ENCODE measurements at regions not wholly inside any gene's neighbourhood (a gene's known extent, or its start where the extent isn't known, plus 50 kb on each side); places are given as distances from the start of the nearest gene placed in this dataset.

DNA sequence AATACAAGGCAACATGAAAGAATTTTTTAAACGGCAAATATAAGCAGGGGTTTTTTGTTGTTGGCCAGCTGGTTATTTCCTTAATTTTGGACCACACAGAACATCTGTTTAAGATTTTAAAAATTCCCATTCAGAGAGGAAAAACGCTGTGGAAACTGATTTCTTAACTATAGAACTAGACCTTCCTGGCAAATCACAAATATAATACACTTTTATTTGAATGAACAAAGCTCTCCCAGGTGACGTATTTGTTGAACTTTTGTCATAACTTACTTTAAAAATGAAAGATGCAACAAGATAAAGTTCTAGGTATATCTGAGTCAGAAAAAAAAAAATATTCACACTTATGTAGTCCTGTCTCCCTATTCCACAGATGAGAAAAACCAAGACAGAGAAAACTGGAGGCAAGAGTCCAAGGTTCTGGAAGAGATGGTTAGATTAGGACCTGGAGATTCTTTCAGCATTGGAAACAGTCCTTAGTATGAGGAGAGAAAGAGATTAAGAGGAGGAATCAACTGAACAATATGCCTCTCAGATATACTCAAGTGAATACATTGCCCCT, 269.1 kb downstream of the NEBL start:
- no peaks in the 10 kb centered on the region for H3K27me3 ChIP-seq
- H3K9me3 ChIP-seq = no peaks in the 10 kb centered on the region
- H3K27ac ChIP-seq = no peak overlapping the region
- no peaks in the 10 kb centered on the region for H3K4me1 ChIP-seq
- ATAC-seq = no peak
- H3K36me3 ChIP-seq = no peaks in the 10 kb centered on the region
- 47 to 62% methylated on average over 3 of the region's 3 CpGs for WGBS, 2 donors (ENCODE audit: low coverage in 1 of 2)
- TF ChIP-seq, protein P1, sequence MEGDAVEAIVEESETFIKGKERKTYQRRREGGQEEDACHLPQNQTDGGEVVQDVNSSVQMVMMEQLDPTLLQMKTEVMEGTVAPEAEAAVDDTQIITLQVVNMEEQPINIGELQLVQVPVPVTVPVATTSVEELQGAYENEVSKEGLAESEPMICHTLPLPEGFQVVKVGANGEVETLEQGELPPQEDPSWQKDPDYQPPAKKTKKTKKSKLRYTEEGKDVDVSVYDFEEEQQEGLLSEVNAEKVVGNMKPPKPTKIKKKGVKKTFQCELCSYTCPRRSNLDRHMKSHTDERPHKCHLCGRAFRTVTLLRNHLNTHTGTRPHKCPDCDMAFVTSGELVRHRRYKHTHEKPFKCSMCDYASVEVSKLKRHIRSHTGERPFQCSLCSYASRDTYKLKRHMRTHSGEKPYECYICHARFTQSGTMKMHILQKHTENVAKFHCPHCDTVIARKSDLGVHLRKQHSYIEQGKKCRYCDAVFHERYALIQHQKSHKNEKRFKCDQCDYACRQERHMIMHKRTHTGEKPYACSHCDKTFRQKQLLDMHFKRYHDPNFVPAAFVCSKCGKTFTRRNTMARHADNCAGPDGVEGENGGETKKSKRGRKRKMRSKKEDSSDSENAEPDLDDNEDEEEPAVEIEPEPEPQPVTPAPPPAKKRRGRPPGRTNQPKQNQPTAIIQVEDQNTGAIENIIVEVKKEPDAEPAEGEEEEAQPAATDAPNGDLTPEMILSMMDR (IDR thresholded peaks at IDR 0.05) = no peak
- TF ChIP-seq POLR2A (IDR thresholded peaks at IDR 0.05) (no peak), POLR2AphosphoS5 (IDR thresholded peaks at IDR 0.05) (no peak), EP300 (IDR thresholded peaks at IDR 0.05) (no peak)
- H3K4me3 ChIP-seq = no peak overlapping the region

DNA sequence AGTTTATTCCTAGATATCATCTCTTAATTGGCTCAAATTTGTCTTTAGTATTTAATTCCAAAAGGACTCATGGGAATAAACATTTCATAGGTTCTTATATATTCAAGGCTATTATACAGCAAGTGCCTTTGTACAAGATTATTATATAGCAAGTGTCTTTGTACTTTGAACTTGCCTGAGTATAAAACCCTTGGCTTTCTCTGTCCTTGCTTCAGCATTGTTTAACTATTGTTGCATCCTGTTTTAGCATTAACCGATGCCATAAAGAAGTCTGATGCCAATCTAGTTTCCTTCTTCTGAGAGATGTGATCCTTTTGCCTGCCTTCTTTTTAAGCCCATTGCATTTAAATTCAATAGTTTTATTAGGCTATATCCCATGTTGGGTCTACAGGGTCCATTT, 270.0 kb downstream of the NEBL start:
- no peaks in the 10 kb centered on the region for H3K36me3 ChIP-seq
- TF ChIP-seq EP300 (IDR thresholded peaks at IDR 0.05) (no peak), POLR2A (IDR thresholded peaks at IDR 0.05) (no peak)
- H3K27ac ChIP-seq = no peak overlapping the region
- H3K27me3 ChIP-seq = no peaks in the 10 kb centered on the region
- no peaks in the 10 kb centered on the region for H3K4me1 ChIP-seq
- 57% methylated on average over 1 of the region's 1 CpG; no CpG with 5 or more reads in 1 of the 2 donors for WGBS, 2 donors (ENCODE audit: low coverage in 1 of 2)
- no peaks in the 10 kb centered on the region for H3K9me3 ChIP-seq
- no peak for ATAC-seq
- H3K4me3 ChIP-seq = no peak overlapping the region

DNA sequence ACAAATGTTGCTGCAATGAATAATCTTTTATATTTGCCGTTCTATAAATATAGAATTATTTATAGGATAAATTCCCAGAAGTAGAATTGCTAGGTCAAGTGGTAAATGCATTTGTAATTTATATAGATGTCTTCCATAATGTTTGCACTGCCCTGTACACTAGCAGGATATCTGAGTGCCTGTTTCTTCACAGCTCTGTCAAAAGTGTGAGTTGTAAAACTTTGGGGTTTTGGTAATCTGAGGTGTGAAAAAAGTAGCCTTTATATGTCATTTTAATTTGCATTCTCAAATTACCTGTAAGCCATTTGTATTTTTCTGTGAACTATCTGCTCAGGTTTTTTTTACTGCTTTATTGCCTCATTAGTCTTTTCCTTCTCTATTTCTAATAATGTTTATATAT, 271.2 kb downstream of the NEBL start:
- ATAC-seq = no peak
- WGBS, 2 donors (ENCODE audit: low coverage in 1 of 2) = 14 to 19% methylated on average over 1 of the region's 1 CpG
- no peaks in the 10 kb centered on the region for H3K27me3 ChIP-seq
- H3K36me3 ChIP-seq = no peaks in the 10 kb centered on the region
- H3K4me3 ChIP-seq = no peak overlapping the region
- TF ChIP-seq, protein P1 (IDR thresholded peaks at IDR 0.05) = no peak
- TF ChIP-seq POLR2A (IDR thresholded peaks at IDR 0.05) (no peak), POLR2AphosphoS5 (IDR thresholded peaks at IDR 0.05) (no peak), EP300 (IDR thresholded peaks at IDR 0.05) (no peak)
- H3K9me3 ChIP-seq = no peaks in the 10 kb centered on the region
- H3K27ac ChIP-seq = no peak overlapping the region
- H3K4me1 ChIP-seq = no peaks in the 10 kb centered on the region

DNA sequence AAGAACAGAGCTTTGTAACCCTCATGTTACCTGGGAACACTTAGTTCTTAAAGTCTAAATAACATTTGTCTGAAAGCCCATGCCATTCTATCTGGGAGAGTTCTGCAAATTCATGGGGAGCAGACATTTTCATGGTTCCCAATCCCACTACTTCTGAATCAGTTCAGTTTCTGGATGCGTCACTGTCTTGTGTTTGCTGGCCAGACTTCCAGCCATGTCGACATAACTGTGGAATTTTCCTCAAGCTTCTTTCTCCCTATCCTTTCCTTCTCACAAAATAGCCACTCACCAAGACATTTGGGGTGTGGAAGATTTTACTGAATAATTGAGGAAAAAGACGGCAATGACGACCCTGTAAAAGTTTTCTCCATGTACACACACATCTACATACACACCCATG, 272.5 kb downstream of the NEBL start:
- no peak overlapping the region for H3K27ac ChIP-seq
- 80 to 82% methylated on average over 2 to 4 of the region's 4 CpGs for WGBS, 2 donors (ENCODE audit: low coverage in 1 of 2)
- H3K36me3 ChIP-seq = no peaks in the 10 kb centered on the region
- H3K27me3 ChIP-seq = no peaks in the 10 kb centered on the region
- no peaks in the 10 kb centered on the region for H3K4me1 ChIP-seq
- TF ChIP-seq POLR2A (IDR thresholded peaks at IDR 0.05) = no peak
- ATAC-seq = peak; percentile 69
- no peaks in the 10 kb centered on the region for H3K9me3 ChIP-seq
- no peak overlapping the region for H3K4me3 ChIP-seq

DNA sequence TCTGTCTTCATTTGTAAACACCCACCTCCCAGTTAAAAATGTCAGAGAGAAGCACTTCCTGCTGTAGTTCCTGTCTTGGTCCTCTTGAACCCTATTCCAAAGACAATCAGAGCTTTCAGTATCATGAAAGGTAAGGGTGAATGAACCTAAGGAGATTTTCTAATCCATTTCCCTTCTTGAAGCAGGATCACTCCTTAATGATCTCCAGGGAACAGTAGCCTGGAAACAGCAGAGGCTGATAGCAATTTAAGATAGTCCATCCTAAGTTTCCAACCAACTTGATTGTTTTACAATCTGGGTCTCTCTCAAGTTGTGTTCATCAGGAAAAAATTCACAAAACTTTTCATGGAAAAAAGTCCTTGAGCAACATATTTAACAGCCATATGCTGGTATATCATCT, 273.6 kb downstream of the NEBL start:
- H3K4me1 ChIP-seq = no peaks in the 10 kb centered on the region
- H3K36me3 ChIP-seq = no peaks in the 10 kb centered on the region
- no peak overlapping the region for H3K27ac ChIP-seq
- H3K9me3 ChIP-seq = no peaks in the 10 kb centered on the region
- no peak for ATAC-seq
- no peak overlapping the region for H3K4me3 ChIP-seq
- TF ChIP-seq POLR2A (IDR thresholded peaks at IDR 0.05) = no peak
- no peak for TF ChIP-seq POLR2AphosphoS5 (IDR thresholded peaks at IDR 0.05)
- no peak for TF ChIP-seq EP300 (IDR thresholded peaks at IDR 0.05)
- TF ChIP-seq, protein P1 (IDR thresholded peaks at IDR 0.05) = no peak
- no peaks in the 10 kb centered on the region for H3K27me3 ChIP-seq

DNA sequence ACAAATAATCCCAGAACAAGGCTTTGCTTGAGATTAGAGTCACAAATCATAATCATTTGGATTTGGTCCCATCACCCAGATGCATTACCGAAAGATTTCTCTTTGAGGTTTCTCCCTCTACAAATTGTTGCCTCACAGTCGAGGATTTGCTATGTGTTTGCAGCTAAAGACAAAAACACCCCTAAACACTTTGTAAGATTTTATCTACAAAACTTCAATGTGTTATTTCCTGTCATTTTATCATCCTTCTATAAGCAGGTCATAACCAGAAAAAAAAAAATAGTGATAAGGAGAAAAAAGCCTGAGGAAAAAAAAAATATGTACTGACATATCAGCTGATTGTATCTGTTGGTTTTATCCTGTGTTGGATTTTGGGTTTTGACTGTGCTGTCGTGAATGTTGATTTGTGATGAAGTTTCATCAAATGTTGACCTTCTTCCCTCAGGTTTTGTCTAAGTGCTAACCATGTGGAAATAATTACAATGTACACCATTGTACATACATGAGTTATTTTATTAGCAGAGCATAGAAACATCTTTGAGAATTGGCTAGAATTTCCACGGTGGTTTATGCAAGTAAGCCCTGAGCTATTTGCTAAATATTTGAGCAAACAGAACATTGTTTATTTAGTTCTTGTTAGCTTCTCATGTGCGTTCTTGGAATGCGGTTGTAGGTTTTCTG, 274.4 kb downstream of the NEBL start:
- ATAC-seq = no peak
- TF ChIP-seq POLR2A (IDR thresholded peaks at IDR 0.05) (no peak), POLR2AphosphoS5 (IDR thresholded peaks at IDR 0.05) (no peak), EP300 (IDR thresholded peaks at IDR 0.05) (no peak)
- TF ChIP-seq, protein P1 (IDR thresholded peaks at IDR 0.05) = no peak
- 60% methylated on average over 6 of the region's 6 CpGs for WGBS, 2 donors (ENCODE audit: low coverage in 1 of 2)

More for the DNA sequence above, 274.4 kb downstream of the NEBL start:
- H3K4me1 ChIP-seq = no peaks in the 10 kb centered on the region
- no peaks in the 10 kb centered on the region for H3K9me3 ChIP-seq
- H3K4me3 ChIP-seq = no peak overlapping the region
- no peak overlapping the region for H3K27ac ChIP-seq
- H3K36me3 ChIP-seq = no peaks in the 10 kb centered on the region
- H3K27me3 ChIP-seq = no peaks in the 10 kb centered on the region

All from gastroesophageal sphincter (tissue), 4 donors.